PC-9 (cell line): ENCODE measurements at regions not wholly inside any gene's neighbourhood (a gene's known extent, or its start where the extent isn't known, plus 50 kb on each side); places are given as distances from the start of the nearest gene placed in this dataset.
A peak's percentile ranks its signal among the peaks of the same experiment; 100 is the strongest.
"Not testable (repeated sequence)": the region's sequence is repeated elsewhere in the genome, so short reads cannot be mapped to it uniquely, and the experiment has no call there.

Experiments
- BruUV-seq: library from RNA; stranded (reverse); fragments of 400-500 nt; replicated peaks from 2 replicates; lab custom pipeline; 2021; lab: Mats Ljungman, UMichigan
- CTCF ChIA-PET: fragments of 300-600 bp; sonication (Branson Sonifier 250); formaldehyde crosslinking; loops from one replicate; lab custom pipeline; 2022; ENCODE audit warnings: antibody characterized with exemption; lab: Charles Lee
- POLR2A ChIA-PET: fragments of 300-600 bp; sonication (Branson Sonifier 250); formaldehyde crosslinking; loops from one replicate; lab custom pipeline; 2022; ENCODE audit warnings: antibody characterized with exemption; ENCODE audit not compliant: unreplicated experiment; lab: Charles Lee
- DNase-seq, 2 experiments: peaks; one replicate each; pipeline versions ENCODE4 v3.0.0 to v3.0.0-alpha.2; 2015 to 2022; ENCODE audit warnings: mixed read lengths in 1 of 2
- H2AFZ ChIP-seq: fragments of 200-600 bp; sonication (generic); 2 replicates; pipeline ENCODE4 v1.8.1; 2017; ENCODE audit warnings: antibody characterized with exemption
- H3F3A ChIP-seq: fragments of 200-600 bp; sonication (generic); 2 replicates; pipeline ENCODE4 v1.8.1; 2017; ENCODE audit warnings: antibody characterized with exemption, mild to moderate bottlenecking, low read depth; ENCODE audit not compliant: insufficient read depth
- H3K27ac ChIP-seq: fragments of 200-600 bp; sonication (generic); 2 replicates; pipeline ENCODE4 v1.6.1; 2016; ENCODE audit warnings: mixed run types
- H3K27me3 ChIP-seq: fragments of 200-600 bp; sonication (generic); 2 replicates; pipeline ENCODE4 v1.6.1; 2016; ENCODE audit warnings: low read depth, mixed run types; ENCODE audit not compliant: insufficient read depth
- H3K36me3 ChIP-seq: fragments of 200-600 bp; sonication (generic); 2 replicates; pipeline ENCODE4 v1.6.1; 2016; ENCODE audit warnings: low read depth, mixed run types
- H3K4me1 ChIP-seq: fragments of 200-600 bp; sonication (generic); replicated peaks from 2 replicates; pipeline ENCODE4 v1.6.1; 2016; ENCODE audit warnings: mixed run types; ENCODE audit not compliant: insufficient read depth
- H3K4me2 ChIP-seq: fragments of 200-600 bp; sonication (generic); 2 replicates; pipeline ENCODE4 v1.6.1; 2017; ENCODE audit warnings: mixed run types
- H3K4me3 ChIP-seq: fragments of 200-600 bp; sonication (generic); 2 replicates; pipeline ENCODE4 v1.6.1; 2016; ENCODE audit warnings: mixed run types
- H3K79me2 ChIP-seq: fragments of 200-600 bp; sonication (generic); 2 replicates; pipeline ENCODE4 v1.6.1; 2017; ENCODE audit warnings: low read depth, mixed run types
- H3K9me2 ChIP-seq: fragments of 200-600 bp; sonication (generic); 2 replicates; pipeline ENCODE4 v1.8.1; 2017; ENCODE audit warnings: mild to moderate bottlenecking; ENCODE audit not compliant: insufficient read depth
- H3K9me3 ChIP-seq: fragments of 200-600 bp; sonication (generic); 2 replicates; pipeline ENCODE4 v1.8.1; 2016; ENCODE audit warnings: low read depth; ENCODE audit not compliant: insufficient read depth
- H4K20me1 ChIP-seq: fragments of 200-600 bp; sonication (generic); 2 replicates; pipeline ENCODE4 v1.8.1; 2017; ENCODE audit not compliant: insufficient read depth
- CTCF ChIP-seq: fragments of 200-600 bp; sonication (generic); conservative IDR thresholded peaks from 2 replicates; pipeline ENCODE4 v1.6.1; 2017; ENCODE audit warnings: mixed run types, antibody characterized with exemption, mild to moderate bottlenecking, moderate library complexity
- EZH2 ChIP-seq: fragments of 200-600 bp; sonication (generic); IDR thresholded peaks from 2 replicates; pipeline ENCODE4 v1.8.0; 2017; ENCODE audit warnings: antibody characterized with exemption, low read depth
- intact Hi-C: fragments of 100-400 bp; cut with micrococcal nuclease; formaldehyde crosslinking; loops from one replicate; pipeline ENCODE4 v1.10.0; 2022; ENCODE audit not compliant: unreplicated experiment

- CTCF ChIA-PET: no interaction called here
- Histone ChIP-seq H3K79me2 (no peaks in the 10 kb centered on the region), H2AFZ (no peak overlapping the region), H4K20me1 (no peaks in the 10 kb centered on the region), H3K4me1 (peaks cover 23% of the 10 kb centered on the region), H3K4me3 (no peak overlapping the region), H3K9me2 (no peaks in the 10 kb centered on the region), H3K27ac (no peak overlapping the region), H3K27me3 (no peaks in the 10 kb centered on the region), H3K4me2 (no peak overlapping the region), H3K9me3 (no peaks in the 10 kb centered on the region), H3K36me3 (no peaks in the 10 kb centered on the region), H3F3A (peaks cover 13% of the 10 kb centered on the region)
- BruUV-seq: no TSS peak
- POLR2A ChIA-PET: no interaction called here
- DNase-seq: no peak
- no peak for TF ChIP-seq CTCF
- TF ChIP-seq EZH2: no peak
- intact Hi-C loops: loop anchor here (10.0 kb wide), 1 partner anchor 63 kb away; no protein-coding TSS in a partner anchor
These were observed 122.5 kb upstream of the SLC44A1 start for GRCh38 chr9:105121861-105122430.

GRCh38 chr9:105124598-105124997, 119.9 kb upstream of the SLC44A1 start:
- POLR2A ChIA-PET, H3K9me3 ChIP-seq, CTCF ChIA-PET, H3K4me2 ChIP-seq, H4K20me1 ChIP-seq, H3K27me3 ChIP-seq, BruUV-seq, H2AFZ ChIP-seq, DNase-seq, H3K9me2 ChIP-seq, H3K4me3 ChIP-seq, H3K79me2 ChIP-seq, H3K27ac ChIP-seq, H3K36me3 ChIP-seq: not testable (repeated sequence)
- peaks cover 20% of the 10 kb centered on the region for H3F3A ChIP-seq
- H3K4me1 ChIP-seq: peaks cover 26% of the 10 kb centered on the region
- intact Hi-C loops: loop anchor here (10.0 kb wide), 1 partner anchor 60 kb away; no protein-coding TSS in a partner anchor

GRCh38 chr9:105126226-105126625, 118.2 kb upstream of the SLC44A1 start:
- H3K27me3 ChIP-seq: no peaks in the 10 kb centered on the region
- no peaks in the 10 kb centered on the region for H4K20me1 ChIP-seq
- H3F3A ChIP-seq: peaks cover 20% of the 10 kb centered on the region
- ChIA-PET POLR2A (no interaction called here), CTCF (no interaction called here)
- H3K9me3 ChIP-seq: no peaks in the 10 kb centered on the region
- intact Hi-C loops: loop anchor here (2.0 to 10.0 kb wide), 2 partner anchors 59 to 133 kb away; no protein-coding TSS in a partner anchor
- no peaks in the 10 kb centered on the region for H3K79me2 ChIP-seq
- no peaks in the 10 kb centered on the region for H3K9me2 ChIP-seq
- DNase-seq: no peak
- H2AFZ ChIP-seq: 0 out of 2 replicates have a peak overlapping the region, but pooled peaks have one; percentile 12
- TF ChIP-seq EZH2 (no peak), CTCF (no peak)
- peak overlapping the region; percentile 46; the same call in 1 of the 2 replicates for H3K27ac ChIP-seq
- peaks cover 26% of the 10 kb centered on the region for H3K4me1 ChIP-seq
- no peak overlapping the region for H3K4me3 ChIP-seq
- no TSS peak for BruUV-seq
- H3K36me3 ChIP-seq: no peaks in the 10 kb centered on the region
- H3K4me2 ChIP-seq: no peak overlapping the region
